ENCODE measurements at regions not wholly inside any gene's neighbourhood (a gene's known extent, or its start where the extent isn't known, plus 50 kb on each side); places are given as distances from the start of the nearest gene placed in this dataset.
A peak's percentile ranks its signal among the peaks of the same experiment; 100 is the strongest.

DNA sequence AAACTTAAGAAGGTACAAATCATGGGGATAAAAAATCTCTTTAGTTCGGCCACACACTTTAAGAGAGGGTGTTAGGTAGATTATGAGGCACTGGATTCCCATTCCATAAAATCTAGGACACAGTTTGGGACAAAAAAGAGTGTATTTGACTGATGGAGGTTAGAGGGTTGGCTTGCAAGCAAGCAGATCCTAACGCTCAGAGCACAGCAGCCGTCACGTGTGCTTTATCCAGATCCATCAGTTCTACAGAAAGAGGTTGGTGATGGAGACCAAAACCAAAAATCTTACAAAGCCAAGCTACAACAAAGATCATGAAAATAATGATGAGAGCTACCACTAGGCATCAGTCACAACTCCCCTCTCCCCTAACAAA lies 549.4 kb downstream of the TNS3 start:
- Histone ChIP-seq H3K9me3 (no peaks in the 10 kb centered on the region), H3K27ac (peak overlapping the region; percentile 57), H3K4me1 (peaks cover 44% of the 10 kb centered on the region), H3K36me3 (no peaks in the 10 kb centered on the region), H3K4me3 (no peak overlapping the region), H3K27me3 (no peaks in the 10 kb centered on the region)
- TF ChIP-seq POLR2A (IDR thresholded peaks at IDR 0.05) (no peak), POLR2AphosphoS5 (IDR thresholded peaks at IDR 0.05; ENCODE audit: insufficient read depth in 1 of 2, low read depth in 1 of 2) (peak in 1 of 2 donors; percentile 4)
- TF ChIP-seq, protein P1, sequence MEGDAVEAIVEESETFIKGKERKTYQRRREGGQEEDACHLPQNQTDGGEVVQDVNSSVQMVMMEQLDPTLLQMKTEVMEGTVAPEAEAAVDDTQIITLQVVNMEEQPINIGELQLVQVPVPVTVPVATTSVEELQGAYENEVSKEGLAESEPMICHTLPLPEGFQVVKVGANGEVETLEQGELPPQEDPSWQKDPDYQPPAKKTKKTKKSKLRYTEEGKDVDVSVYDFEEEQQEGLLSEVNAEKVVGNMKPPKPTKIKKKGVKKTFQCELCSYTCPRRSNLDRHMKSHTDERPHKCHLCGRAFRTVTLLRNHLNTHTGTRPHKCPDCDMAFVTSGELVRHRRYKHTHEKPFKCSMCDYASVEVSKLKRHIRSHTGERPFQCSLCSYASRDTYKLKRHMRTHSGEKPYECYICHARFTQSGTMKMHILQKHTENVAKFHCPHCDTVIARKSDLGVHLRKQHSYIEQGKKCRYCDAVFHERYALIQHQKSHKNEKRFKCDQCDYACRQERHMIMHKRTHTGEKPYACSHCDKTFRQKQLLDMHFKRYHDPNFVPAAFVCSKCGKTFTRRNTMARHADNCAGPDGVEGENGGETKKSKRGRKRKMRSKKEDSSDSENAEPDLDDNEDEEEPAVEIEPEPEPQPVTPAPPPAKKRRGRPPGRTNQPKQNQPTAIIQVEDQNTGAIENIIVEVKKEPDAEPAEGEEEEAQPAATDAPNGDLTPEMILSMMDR (IDR thresholded peaks at IDR 0.05): no peak
- intact Hi-C loops (cut with DNase I): no loop called here
- DNase-seq (ENCODE audit: extremely low spot score in 2 of 2): no peak

DNA sequence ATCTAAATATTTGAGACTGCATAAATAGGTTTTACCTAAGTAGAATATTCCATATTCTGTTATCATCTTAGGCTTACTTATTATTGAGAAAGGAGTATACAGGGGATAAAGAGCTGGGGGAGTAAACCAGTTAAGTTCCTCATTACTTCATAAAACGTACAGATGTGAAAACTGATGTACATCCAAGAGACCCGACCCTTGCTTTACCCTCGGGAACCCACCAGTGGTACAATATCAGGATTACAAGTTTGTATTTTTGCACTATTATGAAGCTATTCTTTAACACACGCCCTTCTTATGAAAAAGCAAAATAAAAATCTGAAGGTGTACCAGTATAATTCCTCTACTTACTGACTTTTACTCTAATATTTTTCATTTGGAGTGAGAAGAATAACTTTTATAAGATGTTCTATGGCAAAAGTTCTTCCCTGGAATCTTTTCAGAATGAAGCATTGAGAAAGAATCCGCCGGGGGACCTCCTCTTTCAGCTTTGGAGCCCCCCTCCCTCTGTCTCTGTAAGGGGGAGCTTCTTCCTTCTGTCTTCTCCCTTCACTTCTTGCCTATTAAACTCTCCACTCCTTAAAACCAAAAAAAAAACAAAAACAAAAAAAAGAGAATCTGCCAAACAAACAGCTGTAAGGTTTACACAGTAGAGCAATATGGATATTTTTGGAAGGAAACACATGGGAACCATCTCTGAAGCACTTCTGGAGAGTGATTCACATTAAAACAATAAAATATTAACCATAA lies 550.0 kb downstream of the TNS3 start:
- peaks cover 50% of the 10 kb centered on the region for H3K4me1 ChIP-seq
- TF ChIP-seq POLR2AphosphoS5 (IDR thresholded peaks at IDR 0.05; ENCODE audit: insufficient read depth in 1 of 2, low read depth in 1 of 2) (peak in 1 of 2 donors; percentile 21), POLR2A (IDR thresholded peaks at IDR 0.05) (no peak)
- TF ChIP-seq, protein P1 (IDR thresholded peaks at IDR 0.05): no peak
- H3K36me3 ChIP-seq: no peaks in the 10 kb centered on the region
- H3K27ac ChIP-seq: peak overlapping the region; percentile 57
- no peaks in the 10 kb centered on the region for H3K9me3 ChIP-seq
- H3K4me3 ChIP-seq: no peak overlapping the region
- intact Hi-C loops (cut with DNase I): no loop called here
- no peaks in the 10 kb centered on the region for H3K27me3 ChIP-seq
- no peak for DNase-seq (ENCODE audit: extremely low spot score in 2 of 2)

DNA sequence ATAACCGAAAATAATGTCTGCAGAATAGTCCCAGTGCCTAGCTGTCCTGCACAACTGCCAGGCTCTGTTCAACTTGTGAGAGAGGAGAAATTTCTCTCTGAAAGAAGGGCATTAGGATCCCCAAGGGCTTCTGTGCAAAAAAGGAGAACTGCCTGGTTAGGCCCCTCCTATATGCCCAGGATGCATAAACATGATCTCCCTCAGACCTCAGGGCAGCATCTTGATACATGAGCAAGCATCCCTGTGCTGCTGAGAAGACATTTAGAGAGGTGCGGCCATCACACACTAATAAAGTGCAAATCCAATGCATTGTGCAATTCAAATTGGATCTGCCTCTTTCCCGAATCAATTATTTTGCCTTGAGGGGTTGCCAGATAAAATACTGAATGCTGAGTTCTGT lies 553.6 kb downstream of the TNS3 start:
- no peaks in the 10 kb centered on the region for H3K9me3 ChIP-seq
- intact Hi-C loops (cut with DNase I): no loop called here
- DNase-seq (ENCODE audit: extremely low spot score in 2 of 2): no peak
- no peaks in the 10 kb centered on the region for H3K27me3 ChIP-seq
- no peak for TF ChIP-seq POLR2A (IDR thresholded peaks at IDR 0.05)
- TF ChIP-seq, protein P1 (IDR thresholded peaks at IDR 0.05): no peak
- no peak for TF ChIP-seq POLR2AphosphoS5 (IDR thresholded peaks at IDR 0.05; ENCODE audit: insufficient read depth in 1 of 2, low read depth in 1 of 2)
- no peaks in the 10 kb centered on the region for H3K36me3 ChIP-seq
- peaks cover 54% of the 10 kb centered on the region for H3K4me1 ChIP-seq
- no peak overlapping the region for H3K4me3 ChIP-seq
- peak overlapping the region; percentile 27 for H3K27ac ChIP-seq

DNA sequence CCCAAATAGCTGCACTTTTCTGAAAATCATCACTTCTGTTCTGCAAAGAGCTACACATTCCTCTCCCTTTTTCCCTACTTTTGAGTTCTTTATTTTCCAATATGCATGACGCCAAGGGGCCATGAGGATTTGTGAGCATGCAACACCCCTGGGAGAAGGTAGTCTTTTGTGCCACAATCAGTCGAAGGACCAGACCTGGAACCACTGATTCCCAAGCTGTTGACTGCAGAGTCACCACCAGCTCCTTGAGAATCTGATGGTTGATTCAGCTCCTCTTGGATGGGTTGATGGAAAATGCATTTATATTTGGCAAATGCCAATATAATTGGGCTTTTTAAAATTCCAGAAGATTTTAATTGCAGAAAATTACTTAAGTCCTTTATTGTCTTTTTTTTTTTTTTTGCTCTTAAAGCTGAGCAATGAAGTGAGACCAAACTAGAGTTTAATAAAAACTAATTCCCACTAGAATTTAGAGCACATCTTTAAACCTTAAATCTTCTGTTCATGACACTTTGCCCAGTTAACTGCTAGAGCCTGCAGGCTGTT lies 554.1 kb downstream of the TNS3 start:
- intact Hi-C loops (cut with DNase I): no loop called here

More for the DNA sequence above, 554.1 kb downstream of the TNS3 start:
- Histone ChIP-seq H3K9me3 (no peaks in the 10 kb centered on the region), H3K4me1 (peaks cover 49% of the 10 kb centered on the region), H3K27ac (peak overlapping the region; percentile 47), H3K4me3 (no peak overlapping the region), H3K36me3 (no peaks in the 10 kb centered on the region), H3K27me3 (no peaks in the 10 kb centered on the region)
- DNase-seq (ENCODE audit: extremely low spot score in 2 of 2): no peak
- TF ChIP-seq, protein P1 (IDR thresholded peaks at IDR 0.05): no peak
- no peak for TF ChIP-seq POLR2A (IDR thresholded peaks at IDR 0.05)
- no peak for TF ChIP-seq POLR2AphosphoS5 (IDR thresholded peaks at IDR 0.05; ENCODE audit: insufficient read depth in 1 of 2, low read depth in 1 of 2)
